ENCODE measurements at regions not wholly inside any gene's neighbourhood (a gene's known extent, or its start where the extent isn't known, plus 50 kb on each side); places are given as distances from the start of the nearest gene placed in this dataset.
"Not testable (repeated sequence)": the region's sequence is repeated elsewhere in the genome, so short reads cannot be mapped to it uniquely, and the experiment has no call there.

- ATAC-seq: no peak
Measured at GRCh38 chr2:19198381-19198780, 160.0 kb downstream of the OSR1 start.

GRCh38 chr2:19195661-19196060 lies 162.8 kb downstream of the OSR1 start:
- ATAC-seq: no peak

- no peak for ATAC-seq
Measured at GRCh38 chr2:19189391-19189790, 169.0 kb downstream of the OSR1 start.

- no peak for ATAC-seq
Measured at GRCh38 chr2:19187323-19188020, 171.0 kb downstream of the OSR1 start.

GRCh38 chr2:19185086-19185485 lies 173.3 kb downstream of the OSR1 start:
- no peak for ATAC-seq

- no peak for ATAC-seq
Measured at GRCh38 chr2:19178175-19178574, 180.2 kb downstream of the OSR1 start.

- no peak for ATAC-seq
Measured at GRCh38 chr2:19176977-19177376, 181.4 kb downstream of the OSR1 start.

GRCh38 chr2:19176172-19176852 lies 182.1 kb downstream of the OSR1 start:
- ATAC-seq: no peak

GRCh38 chr2:19174176-19174575 lies 184.2 kb downstream of the OSR1 start:
- ATAC-seq: no peak

- no peak for ATAC-seq
Measured at GRCh38 chr2:19171409-19171808, 187.0 kb downstream of the OSR1 start.

- ATAC-seq: no peak
Measured at GRCh38 chr2:19169134-19169768, 189.2 kb downstream of the OSR1 start.

- not testable (repeated sequence) for ATAC-seq
Measured at GRCh38 chr2:19164099-19164498, 194.3 kb downstream of the OSR1 start.

GRCh38 chr2:19158896-19159295 lies 199.5 kb downstream of the OSR1 start:
- no peak for ATAC-seq

- ATAC-seq: no peak
Measured at GRCh38 chr2:19158211-19158610, 200.2 kb downstream of the OSR1 start.

- ATAC-seq: no peak
Measured at GRCh38 chr2:19156646-19157045, 201.8 kb downstream of the OSR1 start.

GRCh38 chr2:19150726-19151125 lies 207.7 kb downstream of the OSR1 start:
- ATAC-seq: no peak

GRCh38 chr2:19146867-19147266 lies 211.6 kb downstream of the OSR1 start:
- no peak for ATAC-seq

GRCh38 chr2:19141234-19142004 lies 217.0 kb downstream of the OSR1 start:
- no peak for ATAC-seq

GRCh38 chr2:19140463-19141208 lies 217.8 kb downstream of the OSR1 start:
- ATAC-seq: no peak

GRCh38 chr2:19139386-19139785 lies 219.0 kb downstream of the OSR1 start:
- no peak for ATAC-seq

GRCh38 chr2:19138264-19138825 lies 220.1 kb downstream of the OSR1 start:
- no peak for ATAC-seq

GRCh38 chr2:19137433-19137832 lies 221.0 kb downstream of the OSR1 start:
- no peak for ATAC-seq

Data from activated CD4-positive, CD25-positive, alpha-beta regulatory T cell treated with anti-CD3 and anti-CD28 coated beads, Interleukin-2, amount 50 U/mL, for 24 hours (primary cell).